ENCODE measurements at regions not wholly inside any gene's neighbourhood (a gene's known extent, or its start where the extent isn't known, plus 50 kb on each side); places are given as distances from the start of the nearest gene placed in this dataset.

DNA sequence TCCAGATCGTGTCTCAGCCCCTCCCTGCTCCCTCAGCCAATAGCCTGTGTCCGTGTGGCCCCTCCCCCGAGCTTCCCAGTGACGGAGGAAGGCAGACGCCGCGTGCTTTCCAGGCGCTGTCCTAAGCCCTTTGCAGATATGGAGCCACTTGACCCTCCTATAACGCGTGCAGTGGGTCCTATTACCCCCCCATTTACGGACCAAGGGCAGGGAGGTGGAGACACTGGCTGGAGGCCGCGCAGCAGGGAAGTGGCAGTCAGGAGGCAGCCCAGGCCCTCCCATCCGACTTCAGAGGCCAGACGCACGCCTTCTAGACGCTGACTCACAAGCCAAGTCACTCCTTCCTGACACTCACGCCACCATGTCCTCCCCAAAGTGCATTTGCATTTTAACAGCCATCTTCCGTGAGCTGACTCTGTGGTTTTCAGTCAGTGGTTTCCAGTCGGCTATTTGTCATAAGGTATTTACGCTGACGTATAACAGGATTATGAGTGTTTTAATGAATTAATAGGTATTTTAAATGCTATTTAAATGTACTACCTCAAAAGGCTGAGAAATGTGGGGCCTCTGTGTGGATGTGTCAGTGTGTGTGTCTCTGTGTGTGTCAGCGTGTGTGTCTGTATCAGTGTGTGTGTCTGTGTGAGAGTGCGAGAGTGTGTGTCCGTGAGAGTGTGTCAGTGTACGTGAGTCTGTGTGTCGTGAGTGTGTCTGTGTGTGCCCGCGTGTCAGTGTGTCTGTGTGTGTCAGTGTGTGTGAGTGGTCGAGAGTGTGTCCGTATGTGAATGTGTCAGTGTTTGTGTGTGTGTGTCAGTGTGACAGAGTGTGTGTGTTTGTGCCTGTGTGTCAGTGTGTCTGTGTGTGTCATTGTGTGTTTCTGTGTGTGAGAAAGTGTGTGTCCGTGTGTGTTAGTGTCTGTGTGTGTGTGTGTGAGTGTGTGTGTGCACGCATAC lies 92.0 kb upstream of the INSIG1 start:
- Histone ChIP-seq H3K27me3 (ENCODE audit: insufficient read depth in 3 of 3, low read length in 2 of 3) (peaks cover 0 to 2% (median 0%) of the 10 kb centered on the region in 3 donors), H3K4me3 (peak overlapping the region; percentile 53), H3K27ac (peak overlapping the region; percentile 75), H3K9me3 (no peaks in the 10 kb centered on the region), H3K4me1 (no peaks in the 10 kb centered on the region), H3K36me3 (ENCODE audit: insufficient read depth in 1 of 2, low read depth in 1 of 2) (no peaks in the 10 kb centered on the region)
- DNase-seq (peak; percentile 89 to 94), ATAC-seq (peak; percentile 79 to 90 (median 82))
- TF ChIP-seq, protein P1, sequence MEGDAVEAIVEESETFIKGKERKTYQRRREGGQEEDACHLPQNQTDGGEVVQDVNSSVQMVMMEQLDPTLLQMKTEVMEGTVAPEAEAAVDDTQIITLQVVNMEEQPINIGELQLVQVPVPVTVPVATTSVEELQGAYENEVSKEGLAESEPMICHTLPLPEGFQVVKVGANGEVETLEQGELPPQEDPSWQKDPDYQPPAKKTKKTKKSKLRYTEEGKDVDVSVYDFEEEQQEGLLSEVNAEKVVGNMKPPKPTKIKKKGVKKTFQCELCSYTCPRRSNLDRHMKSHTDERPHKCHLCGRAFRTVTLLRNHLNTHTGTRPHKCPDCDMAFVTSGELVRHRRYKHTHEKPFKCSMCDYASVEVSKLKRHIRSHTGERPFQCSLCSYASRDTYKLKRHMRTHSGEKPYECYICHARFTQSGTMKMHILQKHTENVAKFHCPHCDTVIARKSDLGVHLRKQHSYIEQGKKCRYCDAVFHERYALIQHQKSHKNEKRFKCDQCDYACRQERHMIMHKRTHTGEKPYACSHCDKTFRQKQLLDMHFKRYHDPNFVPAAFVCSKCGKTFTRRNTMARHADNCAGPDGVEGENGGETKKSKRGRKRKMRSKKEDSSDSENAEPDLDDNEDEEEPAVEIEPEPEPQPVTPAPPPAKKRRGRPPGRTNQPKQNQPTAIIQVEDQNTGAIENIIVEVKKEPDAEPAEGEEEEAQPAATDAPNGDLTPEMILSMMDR (IDR thresholded peaks at IDR 0.05), result no peak
- WGBS, 3 donors, result 51 to 59% (median 55%) methylated on average over 33 of the region's 33 CpGs
- intact Hi-C loops (cut with DNase I), result loop anchor here in 1 of 2 donors (5.0 kb wide), 2 partner anchors 52 to 92 kb away; partner anchors contain the start of gene INSIG1

DNA sequence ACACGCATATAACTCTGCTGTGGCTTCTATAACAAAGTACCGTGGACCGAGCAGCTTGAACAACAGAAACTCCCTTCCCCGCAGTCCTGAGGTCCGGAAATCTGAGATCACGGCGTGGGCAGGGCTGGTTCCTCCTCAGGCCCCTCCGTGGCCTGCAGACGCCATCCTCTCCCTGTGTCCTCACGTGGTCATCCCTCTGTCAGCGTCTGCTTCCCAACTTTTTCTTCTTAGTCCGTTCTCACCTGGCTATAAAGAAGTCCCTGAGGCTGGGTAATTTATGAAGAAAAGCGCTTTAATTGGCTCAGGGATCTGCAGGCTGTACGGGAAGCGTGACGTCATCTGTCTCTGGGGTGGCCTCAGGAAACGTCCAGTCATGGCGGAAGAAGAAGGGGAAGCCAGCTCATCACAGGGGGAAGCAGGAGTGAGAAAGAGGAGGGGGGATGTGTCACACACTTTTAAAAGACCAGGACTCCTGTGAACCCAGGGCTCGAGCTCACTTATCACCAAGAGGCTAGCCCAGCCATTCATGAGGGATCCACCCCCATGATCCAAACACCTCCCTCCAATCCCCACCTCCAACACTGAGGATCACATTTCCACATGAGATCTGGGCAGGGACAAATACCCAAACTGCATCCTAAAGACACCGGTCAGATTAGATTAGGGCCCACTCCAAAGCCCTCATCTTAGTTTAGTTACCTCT lies 91.2 kb upstream of the INSIG1 start:
- Histone ChIP-seq H3K9me3 (no peaks in the 10 kb centered on the region), H3K4me1 (no peaks in the 10 kb centered on the region), H3K27ac (peak overlapping the region; percentile 75), H3K27me3 (ENCODE audit: insufficient read depth in 3 of 3, low read length in 2 of 3) (peaks cover 0 to 2% (median 0%) of the 10 kb centered on the region in 3 donors), H3K36me3 (ENCODE audit: insufficient read depth in 1 of 2, low read depth in 1 of 2) (no peaks in the 10 kb centered on the region), H3K4me3 (peak overlapping the region; percentile 53)
- 40 to 44% (median 42%) methylated on average over 20 of the region's 20 CpGs for whole genome bisulfite sequencing, 3 donors
- TF ChIP-seq, protein P1 (IDR thresholded peaks at IDR 0.05), result no peak
- peak; percentile 71 to 82 for DNase-seq
- ATAC-seq, result peak; percentile 23 to 68 (median 51)
- intact Hi-C loops (cut with DNase I), result loop anchor here in 1 of 2 donors (5.0 kb wide), 2 partner anchors 51 to 91 kb away; partner anchors contain the start of gene INSIG1

DNA sequence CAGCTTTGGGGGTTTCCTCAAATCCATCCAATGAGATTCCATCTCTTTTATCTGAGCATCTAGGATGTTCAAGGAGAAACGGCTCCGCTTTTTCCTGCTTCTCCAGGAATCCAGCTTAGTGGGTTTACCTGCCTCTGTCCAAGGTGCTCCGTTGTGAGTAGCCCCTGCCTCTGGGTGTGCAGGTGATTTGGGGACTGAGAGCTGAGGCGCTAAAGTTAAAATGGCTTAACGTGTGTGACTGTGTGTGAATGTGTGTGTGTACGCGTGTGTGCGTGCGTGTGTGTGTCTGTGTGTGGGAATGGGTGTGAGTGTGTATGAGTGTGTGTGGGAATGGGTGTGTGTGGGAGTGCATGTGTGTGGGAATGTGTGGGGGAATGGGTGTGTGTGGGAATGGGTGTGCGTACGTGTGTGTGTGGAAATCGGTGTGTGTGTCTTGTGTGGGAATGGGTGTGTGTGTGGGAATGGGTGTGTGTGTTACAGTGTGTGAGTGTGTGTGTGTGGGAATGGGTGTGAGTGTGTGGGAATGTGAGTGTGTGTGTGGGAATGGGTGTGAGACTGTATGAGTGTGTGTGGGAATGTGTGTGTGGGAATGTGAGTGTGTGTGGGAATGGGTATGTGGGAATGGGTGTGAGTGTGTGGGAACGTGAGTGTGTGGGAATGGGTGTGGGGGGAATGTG lies 90.2 kb upstream of the INSIG1 start:
- H3K4me1 ChIP-seq, result no peaks in the 10 kb centered on the region
- intact Hi-C loops (cut with DNase I), result loop anchor here in 1 of 2 donors (5.0 kb wide), 2 partner anchors 50 to 90 kb away; partner anchors contain the start of gene INSIG1
- whole genome bisulfite sequencing, 3 donors, result 78 to 93% (median 84%) methylated on average over 13 of the region's 13 CpGs
- no peak for DNase-seq
- no peak overlapping the region for H3K4me3 ChIP-seq
- TF ChIP-seq, protein P1 (IDR thresholded peaks at IDR 0.05), result no peak
- peak overlapping the region; percentile 68 for H3K27ac ChIP-seq
- no peak for ATAC-seq
- peaks cover 0 to 2% (median 0%) of the 10 kb centered on the region in 3 donors for H3K27me3 ChIP-seq (ENCODE audit: insufficient read depth in 3 of 3, low read length in 2 of 3)
- no peaks in the 10 kb centered on the region for H3K9me3 ChIP-seq
- no peaks in the 10 kb centered on the region for H3K36me3 ChIP-seq (ENCODE audit: insufficient read depth in 1 of 2, low read depth in 1 of 2)

- TF ChIP-seq, protein P1 (IDR thresholded peaks at IDR 0.05), result no peak
- Histone ChIP-seq H3K27me3 (ENCODE audit: insufficient read depth in 3 of 3, low read length in 2 of 3) (peaks cover 0 to 2% (median 1%) of the 10 kb centered on the region in 3 donors), H3K27ac (peak overlapping the region; percentile 34), H3K4me1 (no peaks in the 10 kb centered on the region), H3K9me3 (no peaks in the 10 kb centered on the region), H3K36me3 (ENCODE audit: insufficient read depth in 1 of 2, low read depth in 1 of 2) (no peaks in the 10 kb centered on the region), H3K4me3 (no peak overlapping the region)
- ATAC-seq (no peak), DNase-seq (no peak)
- 18 to 26% (median 23%) methylated on average over 15 of the region's 15 CpGs for WGBS, 3 donors
- intact Hi-C loops (cut with DNase I), result loop anchor here in 1 of 2 donors (5.0 kb wide), 2 partner anchors 48 to 88 kb away; partner anchors contain the start of gene INSIG1
These were observed 88.8 kb upstream of the INSIG1 start for GRCh38 chr7:155208681-155209477.
